GM19397 (cell line): ENCODE measurements at regions not wholly inside any gene's neighbourhood (a gene's known extent, or its start where the extent isn't known, plus 50 kb on each side); places are given as distances from the start of the nearest gene placed in this dataset.

Experiments
- ATAC-seq: cut with Tn5 transposase; IDR thresholded peaks from one replicate; pipeline ENCODE4 v1.9.1; 2021; ENCODE audit warnings: mild to moderate bottlenecking, moderate library complexity; ENCODE audit not compliant: unreplicated experiment

DNA sequence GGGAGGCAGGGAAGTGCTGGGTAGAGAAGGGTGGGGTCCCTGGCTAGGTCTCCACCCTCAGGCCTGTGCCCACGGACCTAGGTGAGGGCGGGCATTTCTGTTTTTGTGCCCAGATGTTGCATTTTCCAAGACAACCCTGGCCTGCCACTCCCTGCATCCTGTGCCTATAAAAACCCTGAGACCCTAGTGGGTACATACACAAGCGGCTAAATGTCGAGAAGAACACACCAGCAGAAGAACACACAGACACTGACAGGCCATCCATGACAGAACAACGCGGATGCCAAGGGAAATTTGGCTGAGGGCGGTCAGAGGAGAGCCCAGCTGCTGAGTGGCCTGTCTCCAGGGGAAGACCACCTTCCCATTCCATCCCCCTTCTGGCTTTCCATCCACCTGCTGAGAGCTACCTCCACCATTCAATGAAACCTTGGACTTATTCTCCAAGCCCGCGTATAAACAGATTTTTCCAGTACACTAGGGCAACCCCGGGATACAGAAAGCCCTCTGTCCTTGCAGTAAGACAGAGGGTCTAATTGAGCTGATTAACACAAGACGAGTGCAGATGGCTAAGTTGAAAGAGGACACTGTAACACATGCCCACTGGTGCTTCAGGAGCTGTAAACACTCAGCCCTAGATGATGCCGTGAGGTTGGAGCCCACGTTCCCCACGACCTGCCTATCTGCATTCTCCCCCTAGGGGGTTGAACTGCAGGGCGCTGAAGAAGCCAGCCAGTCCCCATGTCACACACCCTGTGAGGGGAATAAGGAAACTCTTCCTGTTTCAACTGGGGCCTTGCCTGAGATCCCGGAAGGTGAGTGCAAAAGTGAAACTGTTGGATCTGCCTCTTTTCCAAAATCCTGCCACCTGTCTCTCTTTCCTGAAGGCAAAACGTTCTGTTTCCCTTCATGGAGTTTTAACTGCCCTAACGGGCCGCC lies 147.2 kb upstream of the COX10 start:
- ATAC-seq: no peak

DNA sequence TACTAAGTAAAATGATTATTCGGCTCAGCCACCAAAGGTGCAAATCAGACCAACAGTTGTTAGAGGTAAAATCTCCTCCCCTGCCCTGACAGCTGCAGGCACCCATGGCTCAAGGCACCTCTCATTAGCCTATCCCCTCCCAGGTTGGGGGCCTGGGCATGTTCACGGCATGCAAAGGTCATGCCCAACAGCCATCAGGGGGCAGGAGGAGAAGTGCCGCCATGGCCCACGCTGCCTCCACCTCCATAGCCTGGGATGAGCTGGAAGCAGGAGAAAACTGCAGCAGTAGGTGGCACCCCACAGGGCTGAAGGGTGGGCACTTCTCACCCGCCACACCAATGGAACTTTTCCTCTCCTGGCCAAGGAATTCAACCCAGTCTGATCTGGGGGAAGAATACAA lies 146.4 kb upstream of the COX10 start:
- ATAC-seq: no peak

DNA sequence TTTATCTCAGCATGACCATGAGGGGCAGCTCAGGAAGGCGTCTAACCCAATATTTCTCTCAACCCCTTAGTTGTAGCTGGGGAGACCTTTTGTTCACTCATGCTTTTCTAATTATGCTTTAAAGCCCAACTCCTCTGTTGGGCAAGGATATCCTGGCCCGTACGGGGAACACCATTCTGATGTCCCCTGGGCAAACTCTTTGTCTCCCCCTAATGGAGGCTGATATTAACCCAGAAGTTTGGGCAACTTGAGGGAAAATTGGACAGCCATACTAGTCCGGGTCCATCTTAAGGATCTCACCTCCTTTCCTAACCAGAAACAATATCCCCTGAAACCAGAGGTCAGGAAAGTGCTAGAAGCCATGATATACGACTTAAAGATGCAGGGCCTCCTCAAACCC lies 143.7 kb upstream of the COX10 start:
- ATAC-seq: no peak

DNA sequence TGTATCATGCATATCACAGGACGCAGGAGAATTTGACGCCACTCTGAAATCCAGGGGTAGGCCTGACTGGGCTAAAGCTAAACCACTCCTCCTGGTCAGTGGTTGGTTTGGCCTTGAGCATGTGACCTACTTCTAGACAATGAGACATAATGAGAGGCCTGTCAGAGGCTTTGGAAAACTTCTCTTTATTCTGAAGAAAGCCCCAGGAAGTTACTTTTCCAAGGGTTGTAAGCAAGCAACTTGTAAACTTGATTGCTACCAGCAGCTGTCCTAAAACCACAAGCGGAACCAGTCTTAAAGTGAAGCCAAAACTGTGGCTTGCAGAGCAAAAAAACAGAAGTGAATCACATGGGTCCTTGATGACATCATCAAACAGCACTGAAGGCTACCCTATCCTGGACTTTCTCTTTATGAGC lies 138.2 kb upstream of the COX10 start:
- ATAC-seq: no peak

DNA sequence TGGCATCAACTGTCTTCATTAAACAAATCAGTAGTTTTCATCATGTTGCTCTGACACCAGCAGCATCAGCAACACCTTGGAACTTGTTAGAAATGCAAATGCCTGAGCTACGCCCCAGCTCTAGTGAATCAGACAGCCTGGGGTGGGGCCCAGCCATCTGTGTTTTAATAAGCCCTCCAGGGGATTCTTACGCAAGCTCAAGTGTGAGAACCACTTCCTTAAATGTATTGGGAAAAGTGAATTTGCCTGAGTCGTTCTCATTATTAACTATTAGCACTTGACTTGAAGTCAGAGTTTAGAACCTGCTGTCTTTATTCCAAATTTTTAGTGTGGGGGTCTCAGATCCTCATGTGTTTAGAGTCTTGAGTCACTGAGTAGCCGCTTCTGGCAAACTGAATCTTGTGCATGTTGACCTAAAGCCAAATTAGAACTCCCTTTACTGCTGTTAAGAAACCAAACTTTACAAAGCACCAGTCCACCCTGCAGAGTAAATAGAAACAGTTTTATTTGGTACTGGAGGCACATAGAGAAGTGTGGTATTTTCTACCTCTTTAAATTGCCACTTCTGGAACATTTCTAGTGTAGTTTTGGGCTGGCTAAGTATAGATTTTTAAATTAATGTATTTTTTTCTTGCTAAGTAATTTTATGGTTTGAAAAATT lies 137.4 kb upstream of the COX10 start:
- ATAC-seq: peak; percentile 62

DNA sequence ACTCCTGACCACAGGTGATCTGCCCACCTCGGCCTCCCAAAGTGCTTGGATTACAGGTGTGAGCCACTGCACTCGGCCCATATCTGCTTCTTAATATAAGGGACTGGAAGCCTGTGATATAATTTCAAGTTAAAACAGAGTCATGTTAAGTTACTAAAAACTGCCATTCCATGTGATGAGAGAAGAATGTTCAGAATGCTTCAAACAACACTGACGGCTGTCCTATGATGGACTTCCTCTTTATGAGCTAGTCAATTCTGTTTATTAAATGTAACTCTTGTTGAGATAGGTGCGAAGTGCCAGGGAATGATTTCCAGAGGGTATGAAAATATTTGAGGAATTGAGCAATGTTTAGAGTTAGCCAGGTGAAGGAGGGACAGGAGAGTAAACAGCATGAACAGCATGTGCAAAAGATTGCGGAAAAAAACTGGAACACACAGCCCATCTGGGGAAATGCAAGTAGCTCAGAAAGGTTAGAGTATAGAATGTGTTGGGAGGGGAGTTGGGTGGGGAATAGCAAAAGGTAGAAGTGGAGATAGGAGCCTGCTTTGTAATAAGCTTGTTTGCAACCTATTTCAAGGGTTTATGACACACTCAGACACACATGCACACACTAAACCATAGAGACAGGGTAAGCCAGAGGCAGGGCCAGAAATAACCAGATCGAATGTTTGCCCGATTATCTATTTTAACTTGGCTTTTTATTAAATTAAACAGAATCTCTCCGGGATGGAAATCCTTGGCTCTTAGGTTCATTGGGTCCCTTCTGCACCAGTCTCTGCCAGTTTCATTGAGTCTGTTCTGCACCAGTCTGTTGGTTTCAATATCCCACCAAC lies 135.6 kb upstream of the COX10 start:
- no peak for ATAC-seq

DNA sequence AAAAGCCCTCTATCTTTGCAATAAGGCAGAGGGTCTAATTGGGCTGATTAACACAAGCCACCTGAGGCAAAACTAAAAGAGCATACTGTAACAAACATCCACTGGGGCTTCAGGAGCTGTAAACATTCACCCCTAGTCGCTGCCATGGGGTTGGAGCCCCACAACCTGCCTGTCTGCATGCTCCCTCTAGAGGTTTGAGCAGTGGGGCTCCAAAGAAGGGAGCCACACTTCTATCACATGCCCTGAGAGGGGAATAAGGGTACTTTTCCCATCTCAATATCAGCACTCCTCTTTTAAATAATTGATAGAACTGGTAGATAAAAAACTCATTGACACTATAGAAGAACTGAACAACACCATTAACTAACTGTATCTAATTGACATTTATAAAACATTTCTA lies 130.1 kb upstream of the COX10 start:
- ATAC-seq: no peak

DNA sequence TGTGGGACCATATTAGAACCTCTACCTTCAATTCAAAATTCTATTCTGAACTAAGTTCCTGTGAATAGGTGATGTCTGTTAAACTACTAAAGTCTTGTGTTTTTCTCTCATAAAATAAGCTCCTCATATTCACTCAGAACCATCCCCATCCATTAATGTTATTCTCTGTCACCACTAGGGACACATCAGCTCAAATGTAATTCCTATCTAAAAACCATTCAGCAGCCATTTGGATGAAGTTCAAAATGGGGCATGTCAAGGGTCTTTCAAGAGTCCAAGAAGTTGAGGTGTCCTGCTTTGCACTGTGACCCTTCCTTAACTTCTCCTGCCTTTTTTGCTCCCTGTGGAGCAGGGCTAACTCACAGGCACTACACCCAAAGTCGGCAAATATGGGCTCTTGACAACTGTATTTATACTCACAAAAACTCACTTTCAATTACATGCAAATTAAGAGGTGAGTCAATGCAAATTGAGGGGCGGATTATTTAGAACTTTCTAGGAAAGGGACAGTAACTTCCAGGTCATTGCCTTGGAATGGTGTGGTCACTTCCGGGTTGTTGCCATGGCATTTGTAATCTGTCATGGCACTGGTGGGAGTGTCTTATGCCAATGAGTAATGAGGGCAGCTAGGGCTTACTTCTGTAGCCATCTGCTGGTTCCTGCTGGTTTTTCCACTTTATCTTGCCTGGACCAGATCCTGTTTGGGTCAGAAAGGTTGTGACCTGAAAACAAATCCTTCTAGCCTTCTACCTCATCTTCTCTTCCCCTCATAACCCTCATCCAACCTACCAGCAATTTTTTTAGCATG lies 128.2 kb upstream of the COX10 start:
- no peak for ATAC-seq

DNA sequence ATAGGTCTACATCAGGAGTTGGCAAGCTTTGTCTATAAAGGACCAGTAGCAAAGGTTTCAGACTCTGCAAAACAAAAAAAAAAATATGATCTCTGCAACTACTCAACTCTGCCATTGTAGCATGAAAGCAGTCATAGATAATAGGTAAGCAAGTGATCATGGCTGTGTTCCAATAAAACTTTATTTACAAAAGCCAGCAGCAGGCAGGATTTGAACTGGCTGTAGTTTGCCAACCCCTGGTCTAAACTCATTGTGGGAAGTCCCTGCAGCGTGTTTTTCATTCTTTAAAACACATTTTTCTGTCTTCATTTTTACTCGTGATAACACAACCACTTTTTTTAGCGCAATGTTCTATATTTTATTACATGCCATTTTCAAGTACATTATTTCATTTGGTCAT lies 127.5 kb upstream of the COX10 start:
- no peak for ATAC-seq

DNA sequence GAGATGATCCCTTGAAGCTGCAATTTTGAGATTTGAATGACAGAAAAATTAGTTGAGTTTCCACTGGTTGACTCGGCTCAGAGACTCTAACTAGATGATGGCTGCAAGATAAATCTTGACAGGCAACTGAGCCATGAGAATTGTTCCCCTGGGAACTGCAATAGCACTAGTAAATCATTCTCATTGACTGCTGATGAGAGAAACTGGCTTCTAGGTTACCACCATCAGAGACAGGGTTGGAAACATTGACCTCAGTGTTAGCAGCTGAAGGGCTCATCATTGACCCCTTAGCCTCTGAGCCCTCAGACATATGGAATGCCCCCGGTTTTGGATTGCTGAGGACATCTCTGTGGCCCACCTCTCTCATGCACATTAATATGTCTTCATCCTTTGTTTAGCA lies 125.4 kb upstream of the COX10 start:
- ATAC-seq: no peak

DNA sequence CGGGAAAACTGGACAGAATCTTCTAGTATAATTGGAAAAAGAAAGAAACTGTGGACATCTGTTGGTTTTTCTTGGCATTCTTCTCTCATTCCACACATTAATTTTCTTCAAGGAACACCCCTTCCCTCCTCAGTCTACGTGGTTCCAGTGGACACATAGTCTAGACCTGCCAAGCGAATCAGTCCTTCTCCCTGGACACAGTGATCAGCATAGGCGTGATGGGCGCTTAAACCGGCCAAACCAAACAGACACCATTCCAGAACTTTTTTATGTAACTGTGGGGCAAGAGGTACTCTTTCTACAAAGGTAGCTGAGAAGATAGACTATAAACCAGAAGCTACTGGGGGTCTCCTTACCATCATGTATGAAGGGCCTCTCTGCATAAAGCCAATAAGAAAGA lies 121.8 kb upstream of the COX10 start:
- no peak for ATAC-seq

DNA sequence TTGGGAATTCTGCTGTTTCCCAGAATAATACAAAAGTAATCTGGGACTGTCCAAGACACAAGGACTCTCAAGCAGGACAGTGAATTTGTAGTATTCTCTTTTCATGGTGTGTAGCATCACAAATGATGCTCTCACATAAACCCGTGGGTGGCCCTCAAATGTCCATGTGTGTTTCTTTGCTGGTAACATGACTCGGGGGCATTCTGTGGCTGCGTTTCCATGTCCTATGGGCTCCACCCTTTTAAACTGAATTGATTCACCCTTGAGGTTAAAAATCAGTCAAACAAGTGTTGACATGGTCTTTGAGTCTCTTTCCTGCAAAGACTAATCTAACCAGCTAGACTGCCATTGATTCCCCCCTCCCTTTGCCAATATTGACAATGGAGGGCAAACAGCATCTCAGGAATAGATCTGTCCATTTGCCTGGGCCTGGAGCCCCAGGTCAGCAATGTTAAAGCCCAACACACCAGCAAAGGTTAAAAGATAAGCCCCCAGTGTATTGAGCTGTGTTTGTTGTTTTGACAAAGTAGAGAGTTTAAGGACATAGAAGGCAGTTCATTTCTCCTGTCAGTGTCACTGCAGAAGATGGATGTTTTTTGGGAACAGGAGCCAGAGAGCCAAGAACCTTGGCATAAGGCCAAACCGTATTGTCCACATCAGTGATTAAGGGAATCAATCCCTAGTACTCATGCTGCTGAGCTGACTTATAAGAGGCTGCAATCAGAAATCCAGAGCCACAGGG lies 117.1 kb upstream of the COX10 start:
- ATAC-seq: no peak

DNA sequence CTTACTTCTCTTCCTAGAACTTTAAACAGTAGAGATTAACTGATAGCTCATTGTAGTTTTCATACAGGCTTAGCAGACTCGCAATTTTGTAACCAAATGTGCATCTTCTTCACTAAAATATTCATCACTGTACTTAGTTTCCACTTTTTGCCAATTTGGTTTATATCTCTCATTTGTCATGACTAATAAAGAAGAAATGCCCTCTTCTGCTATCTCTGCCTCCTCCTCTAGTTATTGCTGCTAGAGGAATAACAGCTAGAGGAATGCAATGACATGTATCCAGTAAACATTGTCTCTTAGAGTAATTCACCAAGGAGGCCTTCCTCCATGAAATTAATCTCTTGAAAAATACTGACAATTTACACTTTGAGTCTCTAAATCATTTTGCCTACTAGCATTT lies 115.5 kb upstream of the COX10 start:
- ATAC-seq: no peak

DNA sequence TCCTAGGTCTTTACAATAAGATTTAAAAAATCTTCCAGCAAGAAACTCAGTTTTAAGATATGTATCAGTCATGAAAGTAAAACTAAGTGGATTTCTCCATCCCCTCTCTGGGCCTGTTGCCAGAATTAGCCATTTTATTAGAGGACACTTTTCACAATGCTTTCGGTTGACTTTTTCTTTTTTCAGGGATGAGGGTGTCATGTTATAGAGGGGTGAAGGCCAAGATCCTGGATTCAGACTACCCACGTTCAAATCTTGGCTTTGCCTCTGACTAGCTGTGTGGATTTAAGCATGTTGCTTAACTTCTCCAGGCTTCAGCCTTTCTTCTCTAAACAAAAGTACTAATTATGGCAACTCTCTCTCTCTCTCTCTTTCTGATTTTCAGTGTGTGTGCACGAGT lies 111.7 kb upstream of the COX10 start:
- no peak for ATAC-seq

DNA sequence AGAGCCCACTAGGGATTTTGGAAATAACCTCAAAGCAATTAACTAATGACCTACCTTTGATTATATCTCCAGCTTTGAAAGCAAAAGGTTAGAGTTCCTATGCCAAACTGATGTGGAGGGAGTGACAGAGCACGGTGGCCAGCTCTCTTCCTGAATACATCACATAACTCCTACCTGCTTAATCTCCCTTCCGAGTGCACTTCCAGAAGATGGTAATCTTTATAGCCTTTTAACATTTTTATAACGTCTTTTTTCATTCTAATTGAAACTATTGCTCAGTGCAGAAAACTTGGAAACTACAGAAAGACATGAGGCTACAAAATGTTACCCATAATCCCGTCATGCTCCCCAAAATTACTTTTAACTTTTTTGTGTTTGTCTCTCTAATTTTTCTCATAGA lies 110.5 kb upstream of the COX10 start:
- ATAC-seq: no peak

DNA sequence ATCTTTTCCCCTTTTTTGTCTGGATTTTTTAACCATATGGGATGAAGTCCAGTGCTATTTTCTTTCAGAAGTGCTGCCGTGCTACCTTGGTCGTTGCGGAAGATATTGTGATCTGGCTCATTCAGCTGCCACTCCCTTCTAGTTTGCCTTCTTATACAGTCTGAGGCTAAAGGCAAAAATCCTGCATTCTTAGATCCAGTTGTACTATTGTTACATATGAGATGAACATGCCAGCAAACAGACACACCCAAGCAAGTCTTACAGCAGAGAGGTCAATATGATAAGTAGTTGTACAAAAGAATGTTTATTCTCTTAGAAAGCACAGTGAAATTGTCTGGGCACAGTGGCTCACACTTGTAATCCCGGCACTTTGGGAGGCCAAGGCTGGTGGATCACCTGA lies 108.0 kb upstream of the COX10 start:
- no peak for ATAC-seq

DNA sequence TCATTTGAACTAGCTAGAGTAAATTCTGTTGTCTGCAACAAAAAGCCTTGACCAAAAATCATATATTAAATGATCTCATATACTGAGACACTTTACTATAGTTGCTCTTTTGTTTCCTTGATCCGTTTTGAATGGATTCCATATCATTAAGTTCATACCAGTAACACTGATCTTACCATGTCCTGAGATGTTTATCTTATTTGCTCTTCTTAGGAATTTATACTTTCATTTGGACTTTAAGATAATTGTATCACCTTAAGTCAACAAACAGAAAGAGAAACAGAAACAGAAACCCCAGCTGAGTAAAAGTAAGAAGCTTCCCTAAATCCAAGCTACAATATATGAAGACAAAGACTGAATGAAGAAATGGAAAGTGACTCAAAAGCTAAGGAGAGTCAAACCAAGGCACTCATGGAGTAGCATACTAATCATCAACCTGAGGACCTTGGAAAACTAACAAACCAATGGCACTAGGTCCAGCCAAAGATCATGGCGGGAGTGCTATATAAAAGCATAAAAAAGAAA lies 106.5 kb upstream of the COX10 start:
- no peak for ATAC-seq

DNA sequence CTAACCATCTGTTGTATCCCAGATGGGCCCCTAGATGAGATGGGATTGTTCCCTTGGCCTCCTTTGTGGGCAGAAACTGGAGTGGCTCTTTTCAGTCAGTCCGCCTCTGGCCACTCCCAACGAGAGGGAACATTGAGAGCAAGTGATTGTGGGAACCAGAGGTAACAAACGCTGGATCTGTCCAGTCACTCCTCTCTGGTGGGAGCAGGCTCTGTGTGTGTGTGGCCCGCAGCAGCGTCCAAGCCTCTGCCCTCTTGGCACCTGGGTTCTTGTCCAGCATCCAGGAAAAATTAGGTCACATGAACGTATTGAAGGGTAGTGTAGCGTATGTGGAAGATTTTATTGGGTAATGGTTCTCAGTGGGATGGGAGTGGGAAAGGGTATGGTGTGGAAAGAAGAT lies 101.9 kb upstream of the COX10 start:
- ATAC-seq: no peak

DNA sequence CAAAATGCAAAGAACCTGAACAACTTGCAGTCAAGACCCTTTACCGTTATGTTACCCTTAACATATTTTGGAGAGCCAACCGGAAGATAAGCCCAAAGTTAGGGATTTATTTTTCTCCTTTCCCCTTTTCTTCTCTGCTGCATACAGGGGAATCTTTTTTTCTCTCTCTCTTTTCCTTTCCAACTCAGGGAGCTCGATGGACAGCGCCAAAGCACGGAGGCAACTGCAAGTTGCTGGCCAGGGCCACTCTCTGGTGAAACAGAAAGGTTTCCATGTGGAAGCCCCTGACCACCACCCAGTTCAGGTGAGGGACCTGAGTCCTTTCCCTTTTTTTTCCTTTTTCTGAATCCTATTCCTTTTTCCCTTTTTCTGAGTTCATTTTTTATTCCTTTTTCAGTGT lies 98.8 kb upstream of the COX10 start:
- ATAC-seq: no peak
